GM19397 (cell line): ENCODE measurements at regions not wholly inside any gene's neighbourhood (a gene's known extent, or its start where the extent isn't known, plus 50 kb on each side); places are given as distances from the start of the nearest gene placed in this dataset.

Experiments
- ATAC-seq: cut with Tn5 transposase; IDR thresholded peaks from one replicate; pipeline ENCODE4 v1.9.1; 2021; ENCODE audit warnings: mild to moderate bottlenecking, moderate library complexity; ENCODE audit not compliant: unreplicated experiment

DNA sequence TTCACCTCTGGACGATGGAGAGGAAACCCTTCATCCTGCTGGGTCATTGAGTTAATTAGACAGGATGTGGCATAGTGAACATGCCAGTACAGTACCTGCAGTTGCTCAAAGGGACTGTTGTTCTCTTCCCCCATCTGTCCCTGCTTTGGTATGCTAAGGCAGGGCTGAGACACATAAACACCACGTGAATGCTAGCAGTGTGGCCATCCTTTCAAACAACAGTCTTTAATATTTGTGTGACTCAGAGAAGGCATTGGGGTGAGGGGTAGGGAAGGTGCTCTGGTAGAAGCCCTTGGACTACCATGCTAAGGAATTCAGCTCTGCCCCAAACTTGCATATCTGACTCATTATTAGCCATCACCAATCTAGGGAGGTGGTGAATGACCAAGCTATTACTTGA is 180.2 kb upstream of the ZNF618 start:
- ATAC-seq = no peak

DNA sequence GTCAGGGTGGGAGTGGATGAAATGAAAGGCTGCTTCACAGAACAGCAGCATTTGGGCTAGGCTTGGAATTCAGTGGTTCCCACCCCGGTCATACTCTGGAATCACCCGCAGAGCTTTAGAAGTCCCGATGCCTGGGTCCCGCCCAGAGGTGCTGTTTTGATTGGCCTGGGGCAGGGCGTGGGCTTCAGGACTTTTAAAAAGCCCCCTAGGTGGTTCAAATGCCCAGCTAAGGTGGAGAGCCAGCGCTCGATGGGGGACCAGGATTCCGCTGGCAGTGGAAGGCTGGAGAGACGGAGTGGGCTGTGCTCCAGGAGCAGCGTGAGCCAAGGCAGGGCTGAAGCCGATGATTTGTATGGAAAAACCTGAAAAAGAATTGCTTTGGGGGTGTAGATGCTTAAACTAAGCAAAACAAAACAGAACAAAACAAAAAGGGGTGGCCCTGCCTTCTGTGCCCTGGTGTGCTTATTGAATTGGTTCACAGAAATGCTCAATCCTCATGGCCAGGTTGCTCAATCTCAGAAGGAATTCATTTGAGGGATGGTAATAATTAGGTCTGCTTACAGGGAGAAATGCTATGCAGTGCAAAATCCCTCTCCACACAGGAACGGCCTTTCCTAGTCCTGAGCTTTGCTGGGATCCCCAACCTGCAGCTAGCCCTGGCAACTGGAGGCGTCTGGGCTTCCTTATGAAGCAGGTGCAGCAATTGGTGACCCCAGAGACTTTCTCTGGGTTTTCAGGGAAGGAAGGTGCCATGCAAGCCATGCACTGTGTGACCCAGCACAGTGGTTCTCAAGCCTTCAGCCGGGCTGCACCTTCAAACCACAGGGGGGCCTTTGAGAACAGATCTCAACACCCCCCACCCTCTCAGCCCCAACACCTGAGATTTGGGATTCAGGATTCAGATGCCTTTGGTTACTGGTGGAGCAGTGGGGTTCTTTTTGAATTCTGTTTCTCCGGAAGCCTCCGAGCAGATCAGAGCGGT is 174.0 kb upstream of the ZNF618 start:
- ATAC-seq = no peak

DNA sequence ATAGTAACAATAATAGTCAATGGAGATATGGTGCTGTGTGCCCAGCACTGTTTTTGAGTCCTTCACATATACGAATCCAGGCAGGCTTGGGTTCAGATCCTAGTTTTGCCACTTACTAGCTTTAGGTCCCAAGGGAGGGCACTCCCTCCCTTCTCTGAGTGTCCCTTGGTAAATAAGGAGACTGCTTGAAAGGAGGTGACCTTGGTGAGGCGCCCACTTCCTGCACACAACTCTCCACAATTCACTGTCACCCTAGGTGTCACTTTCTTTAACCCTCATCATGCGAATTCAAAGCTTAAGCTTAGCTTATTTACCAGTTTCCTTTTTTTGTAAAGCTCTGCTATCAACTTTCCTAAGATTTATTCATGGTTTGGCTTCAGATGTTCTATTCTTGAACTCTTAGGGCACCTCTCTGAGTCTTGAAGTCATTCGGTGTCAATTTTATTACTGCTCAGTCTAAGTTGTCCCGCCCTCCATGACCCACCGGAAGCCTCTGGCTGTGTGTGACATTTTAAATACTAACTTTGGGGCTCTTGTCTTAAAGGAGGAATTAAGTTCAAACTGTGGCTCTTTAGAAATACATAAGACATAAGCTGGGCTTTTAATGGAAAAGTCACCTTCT is 170.7 kb upstream of the ZNF618 start:
- no peak for ATAC-seq

DNA sequence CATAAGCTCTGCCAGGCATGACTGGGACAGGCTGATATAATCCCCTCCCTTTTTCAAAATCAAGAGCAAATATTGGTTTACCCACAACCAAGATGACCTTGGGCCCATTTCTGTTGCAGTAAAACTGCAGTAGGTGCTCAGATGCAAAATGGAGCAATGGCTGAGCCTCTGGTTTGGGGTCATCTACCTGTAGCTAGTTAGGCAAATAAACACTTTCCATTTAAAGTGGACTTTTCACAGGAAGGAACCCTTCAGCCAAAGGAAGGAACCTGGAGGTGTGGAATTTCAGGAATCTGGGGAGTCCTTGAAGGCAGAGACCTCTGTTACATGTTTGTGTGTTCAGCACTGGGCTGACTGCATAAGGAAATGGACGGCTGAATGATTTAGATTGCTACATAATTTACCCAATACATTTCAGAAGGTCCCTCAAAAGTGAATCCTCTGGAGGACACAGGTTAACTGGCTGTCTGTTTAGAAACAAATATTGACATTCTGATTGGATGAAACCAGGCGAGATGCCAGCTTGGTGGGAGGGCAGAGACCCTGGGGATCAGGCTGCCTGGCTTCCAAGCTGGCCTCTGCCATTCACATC is 170.1 kb upstream of the ZNF618 start:
- no peak for ATAC-seq

DNA sequence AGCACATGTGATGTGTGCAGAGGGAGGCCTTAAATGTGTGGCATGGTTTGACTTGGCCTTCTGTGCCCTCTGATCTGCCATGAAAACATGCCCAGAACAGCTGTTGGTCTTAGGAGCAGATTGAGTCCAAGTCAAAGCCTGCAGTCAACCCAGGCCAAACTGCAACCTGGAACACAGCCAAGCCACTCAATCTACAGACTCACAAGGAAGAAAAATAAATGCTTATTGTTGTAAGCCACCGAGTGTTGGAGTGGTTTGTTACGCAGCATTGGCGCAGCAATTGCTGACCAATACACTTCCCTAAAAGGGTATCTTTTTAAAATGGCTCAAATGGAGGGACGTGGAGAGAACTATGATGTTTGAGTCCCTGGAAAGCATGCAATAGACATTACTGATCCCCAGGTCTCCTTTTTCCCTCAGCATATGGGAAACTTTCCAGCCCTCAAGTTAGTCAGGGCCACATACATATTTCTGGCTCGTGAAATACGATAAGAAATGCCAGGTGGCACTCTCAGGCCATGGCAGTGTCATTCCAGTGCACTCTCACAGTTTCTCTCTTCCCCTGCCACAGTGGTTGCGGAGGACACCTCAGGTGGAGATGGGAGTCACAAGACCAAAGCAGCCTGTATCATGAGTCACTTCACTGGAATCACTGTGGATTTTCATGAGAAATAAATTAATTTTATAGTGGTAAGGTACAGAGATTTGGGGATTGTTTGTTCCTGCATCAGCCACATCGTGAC is 168.0 kb upstream of the ZNF618 start:
- ATAC-seq = no peak

DNA sequence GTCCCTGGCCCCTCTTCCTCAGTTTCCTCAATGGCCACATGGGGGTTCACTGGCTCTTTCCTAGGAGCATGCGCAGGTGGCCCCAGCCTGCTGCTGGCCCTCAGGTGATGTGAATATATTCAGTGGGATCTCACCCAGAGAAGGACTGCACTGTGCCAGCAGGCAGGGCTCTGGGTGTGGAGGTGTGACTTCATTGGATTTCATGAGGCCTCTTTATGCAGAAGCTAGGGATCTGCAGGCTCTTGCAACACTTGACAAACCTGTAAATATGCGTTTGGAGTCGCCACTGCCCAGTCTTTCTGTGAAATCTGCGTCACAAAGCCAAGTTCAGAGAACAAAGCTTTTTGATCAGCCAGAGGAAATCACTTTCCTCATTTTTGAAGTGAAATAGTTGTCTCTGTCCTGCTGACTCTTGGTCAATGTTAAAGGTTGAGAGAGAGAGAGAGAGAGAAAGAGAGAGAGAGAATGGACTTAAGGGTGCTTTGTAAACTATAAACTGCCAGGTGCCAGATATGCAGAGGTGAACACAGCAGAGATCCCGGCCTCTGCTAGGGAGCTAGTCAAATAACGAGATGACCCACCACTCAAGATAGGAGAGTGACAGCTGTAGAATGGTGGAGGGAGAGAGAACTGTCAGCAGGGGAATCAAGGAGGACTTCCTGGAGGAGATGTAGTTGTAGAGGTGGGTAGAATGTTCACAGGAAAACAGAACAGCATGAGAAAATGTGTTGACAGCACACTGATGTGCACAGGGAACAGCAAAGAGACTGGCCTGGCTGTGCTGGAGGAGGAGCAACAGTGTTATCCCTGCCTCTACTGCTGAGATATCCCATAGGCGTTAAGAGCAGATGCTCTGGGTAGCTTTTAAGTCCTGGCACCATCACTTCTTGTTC is 167.0 kb upstream of the ZNF618 start:
- no peak for ATAC-seq

GRCh38 chr9:113709721-113710120 is 166.4 kb upstream of the ZNF618 start:
- no peak for ATAC-seq

DNA sequence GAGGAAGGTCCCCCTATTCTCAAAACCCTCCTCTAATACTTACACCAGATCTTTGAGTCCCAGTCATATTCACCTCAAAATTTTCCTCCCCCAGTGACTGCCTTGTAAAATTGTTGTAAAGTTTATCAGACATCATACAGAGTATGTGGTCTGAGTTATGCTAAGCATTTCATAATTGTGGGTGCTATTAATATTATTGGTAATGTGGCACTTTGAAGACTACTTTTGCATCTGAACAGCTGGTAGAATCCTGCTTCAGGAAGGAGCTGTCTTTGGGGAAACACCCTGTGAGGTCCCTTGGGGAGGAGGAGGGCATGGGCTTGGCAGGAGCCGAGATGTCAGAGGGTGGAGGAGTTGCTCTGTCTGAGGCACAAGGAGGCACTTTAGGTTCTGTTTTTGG is 164.9 kb upstream of the ZNF618 start:
- no peak for ATAC-seq

- ATAC-seq = no peak
Observed at GRCh38 chr9:113712053-113712452, 164.1 kb upstream of the ZNF618 start.

- no peak for ATAC-seq
Observed at GRCh38 chr9:113715086-113715485, 161.0 kb upstream of the ZNF618 start.

GRCh38 chr9:113719919-113720318 is 156.2 kb upstream of the ZNF618 start:
- ATAC-seq = no peak

DNA sequence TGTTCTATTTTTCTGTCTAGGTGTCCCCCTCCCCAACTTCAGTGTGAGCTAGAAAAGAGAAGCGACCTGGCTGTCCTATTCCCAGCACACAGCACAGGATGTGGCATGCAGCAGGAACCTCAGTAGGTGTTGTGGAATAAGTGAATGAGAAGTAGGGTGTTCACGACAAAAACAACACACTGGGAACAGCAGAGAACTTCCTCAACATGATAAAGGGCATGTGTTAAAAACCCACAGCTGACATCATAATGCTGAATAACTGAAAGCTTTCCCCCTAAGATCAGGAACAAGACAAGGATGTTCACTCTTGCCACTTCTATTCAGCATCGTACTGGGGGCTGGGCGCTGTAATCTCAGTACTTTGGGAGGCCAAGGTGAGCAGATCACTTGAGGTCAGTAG is 155.6 kb upstream of the ZNF618 start:
- no peak for ATAC-seq

GRCh38 chr9:113721856-113722255 is 154.3 kb upstream of the ZNF618 start:
- ATAC-seq = no peak

- ATAC-seq = no peak
Observed at GRCh38 chr9:113724202-113724601, 151.9 kb upstream of the ZNF618 start.

- no peak for ATAC-seq
Observed at GRCh38 chr9:113728989-113729388, 147.1 kb upstream of the ZNF618 start.

GRCh38 chr9:113734826-113735225 is 141.3 kb upstream of the ZNF618 start:
- no peak for ATAC-seq

DNA sequence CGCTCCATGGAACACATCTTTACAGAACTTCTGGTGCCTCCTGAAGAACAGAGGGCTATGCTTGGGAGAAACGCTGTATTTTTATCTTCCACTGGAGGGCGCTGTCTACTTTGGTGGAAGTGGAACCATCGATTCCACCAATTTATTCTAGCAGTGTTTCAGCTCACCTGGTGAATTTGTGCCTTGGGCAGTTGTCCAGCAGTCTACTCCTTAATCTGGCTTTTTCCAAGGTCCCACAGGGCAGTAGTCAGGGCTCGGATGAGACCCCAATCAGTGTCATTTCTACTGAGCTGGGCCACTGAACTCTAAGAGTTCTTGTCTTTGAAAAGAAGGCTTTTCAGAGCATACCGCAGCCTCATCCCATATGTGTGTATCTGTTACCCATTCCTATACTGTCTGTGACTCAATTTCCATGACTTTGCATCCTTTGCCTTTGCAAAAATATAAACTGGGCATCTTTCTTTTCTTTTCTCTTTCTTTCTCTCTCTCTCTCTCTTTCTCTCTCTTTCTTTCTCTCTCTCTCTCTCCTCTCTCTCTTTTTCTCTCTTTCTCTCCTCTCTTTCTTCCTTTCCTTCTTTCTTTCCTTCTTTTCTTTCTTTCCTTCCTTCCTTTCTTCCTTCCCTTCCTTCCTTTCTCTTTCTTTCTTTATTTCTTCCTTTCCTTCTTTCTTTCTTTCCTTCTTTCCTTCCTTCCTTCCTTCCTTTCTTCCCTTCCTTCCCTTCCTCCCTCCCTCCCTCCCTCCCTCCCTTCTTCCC is 138.4 kb upstream of the ZNF618 start:
- ATAC-seq = no peak

- ATAC-seq = no peak
Observed at GRCh38 chr9:113738496-113738892, 137.6 kb upstream of the ZNF618 start.

GRCh38 chr9:113738893-113739604 is 137.1 kb upstream of the ZNF618 start:
- no peak for ATAC-seq
